K562 (cell line): ENCODE measurements at regions not wholly inside any gene's neighbourhood (a gene's known extent, or its start where the extent isn't known, plus 50 kb on each side); places are given as distances from the start of the nearest gene placed in this dataset.
"Not testable (repeated sequence)": the region's sequence is repeated elsewhere in the genome, so short reads cannot be mapped to it uniquely, and the experiment has no call there.

Experiments
- ATAC-seq: fragments of 200-7000 bp; cut with Tn5 transposase; 3 replicates; pipeline ENCODE4 v1.9.1; 2020; ENCODE audit warnings: moderate library complexity
- BruUV-seq: library from RNA; stranded (reverse); fragments of 400-500 nt; replicated peaks from 2 replicates; lab custom pipeline; 2021; lab: Mats Ljungman, UMichigan
- CTCF ChIA-PET: fragments of 300-600 bp; formaldehyde crosslinking; extraction: SDS; loops from one replicate; lab custom pipeline; 2021; ENCODE audit warnings: low intra/inter-chr PET ratio; lab: Yijun Ruan, JAX
- POLR2A ChIA-PET: fragments of 300-600, 350-650 bp; sonication (Branson Sonifier 250); formaldehyde crosslinking; extraction: SDS; loops from one replicate; lab custom pipeline; 2021; ENCODE audit warnings: antibody characterized with exemption, inconsistent platforms; lab: Yijun Ruan, JAX
- DNase-seq, 4 experiments: peaks; one replicate each; pipeline versions ENCODE4 v3.0.0 to v3.0.0-alpha.2; 2011 to 2018; ENCODE audit warnings: low spot score in 3 of 4, mixed read lengths in 3 of 4; ENCODE audit errors: extremely low read depth in 1 of 4
- FAIRE-seq: peaks from 2 replicates; lab custom pipeline; 2011; peaks lifted over from hg19 to GRCh38; lab: Jason Lieb, UNC
- H2AFZ ChIP-seq: 2 replicates; pipeline ENCODE4 v1.6.0; 2011; ENCODE audit warnings: low read depth, low read length, control low read depth, inconsistent platforms
- H3K27ac ChIP-seq: fragments of 200-600 bp; 3 replicates; pipeline ENCODE4 v1.8.0; 2011; ENCODE audit warnings: low read depth, mild to moderate bottlenecking, control low read depth, inconsistent platforms, low read length, moderate library complexity, mixed read lengths; ENCODE audit errors: extremely low read depth
- H3K27me3 ChIP-seq, 2 experiments: fragments of 300-600 bp in 1 of 2; 2 replicates in 1 of 2; 3 replicates in 1 of 2; pipeline versions ENCODE4 v1.6.0 to v1.8.0; 2011; ENCODE audit warnings: inconsistent platforms in 2 of 2, low read length in 2 of 2, mild to moderate bottlenecking in 1 of 2, mixed read lengths in 1 of 2, moderate library complexity in 1 of 2; ENCODE audit not compliant: control insufficient read depth in 2 of 2, insufficient read depth in 2 of 2
- H3K36me3 ChIP-seq: fragments of 300-600 bp; 3 replicates; pipeline ENCODE4 v1.8.0; 2011; ENCODE audit warnings: mild to moderate bottlenecking, low read length, inconsistent platforms; ENCODE audit not compliant: control insufficient read depth, insufficient read depth
- H3K4me1 ChIP-seq, 2 experiments: fragments of 200-600 bp in 1 of 2; replicated peaks in 1 of 2; 2 replicates in 1 of 2; 3 replicates in 1 of 2; pipeline versions ENCODE4 v1.5.1 to v1.8.0; 2011; ENCODE audit warnings: inconsistent platforms in 2 of 2, low read length in 2 of 2, mild to moderate bottlenecking in 1 of 2, mixed read lengths in 1 of 2, moderate library complexity in 1 of 2; ENCODE audit not compliant: control insufficient read depth in 2 of 2, insufficient read depth in 2 of 2
- H3K4me2 ChIP-seq: 2 replicates; pipeline ENCODE4 v1.6.1; 2011; ENCODE audit warnings: low read length, control low read depth, inconsistent platforms, mixed read lengths; ENCODE audit not compliant: insufficient read depth
- H3K4me3 ChIP-seq: fragments of 200-600 bp; sonication (generic), shearing (Covaris generic); 2 replicates; pipeline ENCODE4 v1.5.1; 2016; ENCODE audit warnings: control low read depth, inconsistent platforms
- H3K79me2 ChIP-seq: fragments of 200-600 bp; 3 replicates; pipeline ENCODE4 v1.8.0; 2011; ENCODE audit warnings: low read length, inconsistent platforms; ENCODE audit not compliant: control insufficient read depth, insufficient read depth
- H3K9ac ChIP-seq, 2 experiments: 2 replicates each; pipeline versions ENCODE4 v1.6.0 to v1.6.1; 2011; ENCODE audit warnings: low read depth in 2 of 2, low read length in 2 of 2, control low read depth in 1 of 2, inconsistent platforms in 1 of 2, mild to moderate bottlenecking in 1 of 2, mixed read lengths in 1 of 2; ENCODE audit not compliant: insufficient read depth in 1 of 2
- H3K9me1 ChIP-seq: one replicate; pipeline ENCODE4 v1.6.0; 2011; ENCODE audit warnings: inconsistent platforms, mild to moderate bottlenecking, low read length, moderate library complexity; ENCODE audit not compliant: control insufficient read depth, insufficient read depth
- H3K9me3 ChIP-seq: replicated peaks from 2 replicates; pipeline ENCODE4 v1.5.1; 2011; ENCODE audit warnings: low read depth, low read length, inconsistent platforms; ENCODE audit not compliant: control insufficient read depth, insufficient read depth
- H4K20me1 ChIP-seq: replicated peaks from 2 replicates; pipeline ENCODE4 v1.6.1; 2011; ENCODE audit warnings: low read length, inconsistent platforms, mixed read lengths; ENCODE audit not compliant: control insufficient read depth, insufficient read depth
- DACH1 ChIP-seq: fragments of 450-650 bp; IDR thresholded peaks from 2 replicates; pipeline ENCODE4 v1.6.1; 2018; ENCODE audit not compliant: partially characterized antibody
- HNRNPLL ChIP-seq: fragments of 200-400 bp; formaldehyde crosslinking; IDR thresholded peaks from 2 replicates; pipeline ENCODE4 v1.6.1; 2017; ENCODE audit warnings: low read length, low read depth, mild to moderate bottlenecking; ENCODE audit not compliant: poor library complexity, severe bottlenecking
- STAT5B ChIP-seq: fragments of 250-450 bp; sonication (Bioruptor Pico); IDR thresholded peaks from 2 replicates; pipeline ENCODE4 v1.8.0; 2021; ENCODE audit warnings: mild to moderate bottlenecking, inconsistent platforms
- ZNF644 ChIP-seq: fragments of 200-800 bp; sonication (Bioruptor generic); IDR thresholded peaks from 2 replicates; pipeline ENCODE4 v1.6.1; 2016; ENCODE audit warnings: low read depth, missing genetic modification characterization, missing compliant biosample characterization
- ZNF764 ChIP-seq: fragments of 250-450 bp; sonication (Bioruptor Pico); IDR thresholded peaks from 2 replicates; pipeline ENCODE4 v1.4.0; 2020; ENCODE audit warnings: low read depth, mild to moderate bottlenecking, moderate library complexity
- WGBS: fragments of 100-300 bp; shearing (Covaris generic); methylation state at CpG from one replicate; pipeline ENCODE4 v1.1.6; 2016; ENCODE audit warnings: low coverage, mixed read lengths; ENCODE audit not compliant: insufficient coverage; ENCODE audit errors: missing lambda C conversion rate; 5-methylcytosine and 5-hydroxymethylcytosine counted together
- in situ Hi-C: fragments of 300-500 bp; cut with MboI; formaldehyde crosslinking; loops from 4 replicates; pipeline ENCODE4 v1.15.0; 2018; ENCODE audit warnings: inconsistent platforms, mixed read lengths
- intact Hi-C: fragments of 100-400 bp; cut with micrococcal nuclease; formaldehyde crosslinking; loops from 2 replicates; pipeline ENCODE4 v1.14.2; 2022

DNA sequence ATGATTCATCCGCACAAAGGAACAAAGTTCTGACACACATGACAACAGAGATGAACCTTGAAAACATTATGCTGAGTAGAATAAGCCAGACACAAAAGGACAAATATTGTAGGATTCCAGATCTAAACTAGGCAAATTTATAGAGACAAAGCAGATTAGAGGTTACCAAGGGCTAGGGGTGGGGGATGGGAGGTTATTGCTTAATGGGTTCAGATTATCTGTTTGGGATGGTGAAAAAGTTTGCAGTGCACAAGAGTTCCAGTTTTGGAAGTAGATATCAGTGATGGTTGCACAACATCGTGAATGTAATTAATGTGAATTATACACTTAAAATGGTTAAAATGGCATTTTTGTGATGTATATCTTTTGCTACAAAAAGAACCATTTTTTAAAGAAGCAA lies 82.0 kb upstream of the RET start:
- H2AFZ ChIP-seq, H4K20me1 ChIP-seq, H3K4me2 ChIP-seq, H3K27ac ChIP-seq, BruUV-seq, H3K36me3 ChIP-seq, H3K4me3 ChIP-seq, H3K79me2 ChIP-seq, in situ Hi-C loops, ATAC-seq, POLR2A ChIA-PET, H3K9me3 ChIP-seq, intact Hi-C loops, CTCF ChIA-PET, H3K9me1 ChIP-seq, H3K4me1 ChIP-seq, DNase-seq, H3K9ac ChIP-seq: not testable (repeated sequence)
- WGBS = 0% methylated on average over 1 of the region's 2 CpGs
- peaks cover 4 to 29% of the 10 kb centered on the region in 2 experiments; a peak in 3 of 5 replicates for H3K27me3 ChIP-seq
- peak; percentile 86 for FAIRE-seq

GRCh38 chr10:42995537-42995936 lies 81.3 kb upstream of the RET start:
- Histone ChIP-seq H3K4me3 (no peak overlapping the region), H3K4me1 (peaks cover 0 to 4% of the 10 kb centered on the region in 2 experiments; a peak in 1 of 5 replicates), H3K9ac (no peak overlapping the region), H2AFZ (no peak overlapping the region), H3K9me3 (no peaks in the 10 kb centered on the region), H3K27ac (no peak overlapping the region), H3K4me2 (no peak overlapping the region), H3K79me2 (no peaks in the 10 kb centered on the region), H3K9me1 (no peaks in the 10 kb centered on the region), H3K27me3 (peaks cover 4 to 23% of the 10 kb centered on the region in 2 experiments; a peak in 3 of 5 replicates), H4K20me1 (peaks cover 6% of the 10 kb centered on the region; the same call in 1 of the 2 replicates), H3K36me3 (no peaks in the 10 kb centered on the region)
- no peak for DNase-seq
- no peak for FAIRE-seq
- ChIA-PET POLR2A (no interaction called here), CTCF (no interaction called here)
- in situ Hi-C loops = no loop called here
- 0% methylated on average over 2 of the region's 2 CpGs for WGBS
- ATAC-seq = no peak
- intact Hi-C loops = no loop called here
- no TSS peak for BruUV-seq
- TF ChIP-seq HNRNPLL = no peak
- TF ChIP-seq ZNF644 = no peak
- TF ChIP-seq STAT5B = no peak
- TF ChIP-seq DACH1 = no peak
- TF ChIP-seq ZNF764 (CRISPR knock-in tag) = no peak
